Iris pigment epithelial cell (primary cell): ENCODE measurements at regions not wholly inside any gene's neighbourhood (a gene's known extent, or its start where the extent isn't known, plus 50 kb on each side); places are given as distances from the start of the nearest gene placed in this dataset.
"Not testable (repeated sequence)": the region's sequence is repeated elsewhere in the genome, so short reads cannot be mapped to it uniquely, and the experiment has no call there.

Source experiments
- DNase-seq: peaks from one replicate; pipeline ENCODE4 v3.0.0-alpha.2; 2011; ENCODE audit warnings: low read depth

GRCh38 chr22:22168941-22169867 is 75.4 kb upstream of the VPREB1 start:
- no peak for DNase-seq

- peak; percentile 6 for DNase-seq
Observed at GRCh38 chr22:22168190-22168940, 76.2 kb upstream of the VPREB1 start.

- no peak for DNase-seq
Observed at GRCh38 chr22:22167791-22168189, 76.8 kb upstream of the VPREB1 start.

- DNase-seq = no peak
Observed at GRCh38 chr22:22166941-22167713, 77.5 kb upstream of the VPREB1 start.

- DNase-seq = no peak
Observed at GRCh38 chr22:22165936-22166710, 78.5 kb upstream of the VPREB1 start.

- DNase-seq = no peak
Observed at GRCh38 chr22:22164541-22165272, 79.9 kb upstream of the VPREB1 start.

GRCh38 chr22:22161924-22162851 is 82.4 kb upstream of the VPREB1 start:
- no peak for DNase-seq

- not testable (repeated sequence) for DNase-seq
Observed at GRCh38 chr22:22160768-22161167, 83.8 kb upstream of the VPREB1 start.

GRCh38 chr22:22159384-22159783 is 85.2 kb upstream of the VPREB1 start:
- no peak for DNase-seq

GRCh38 chr22:22158965-22159364 is 85.6 kb upstream of the VPREB1 start:
- DNase-seq = no peak

- no peak for DNase-seq
Observed at GRCh38 chr22:22158207-22158816, 86.3 kb upstream of the VPREB1 start.

- DNase-seq = no peak
Observed at GRCh38 chr22:22157348-22157725, 87.2 kb upstream of the VPREB1 start.

GRCh38 chr22:22156716-22157347 is 87.8 kb upstream of the VPREB1 start:
- DNase-seq = peak; percentile 69

- DNase-seq = no peak
Observed at GRCh38 chr22:22156348-22156715, 88.3 kb upstream of the VPREB1 start.

- DNase-seq = no peak
Observed at GRCh38 chr22:22155607-22156006, 89.0 kb upstream of the VPREB1 start.

GRCh38 chr22:22155146-22155545 is 89.4 kb upstream of the VPREB1 start:
- DNase-seq = no peak

GRCh38 chr22:22154040-22154439 is 90.5 kb upstream of the VPREB1 start:
- no peak for DNase-seq

- DNase-seq = no peak
Observed at GRCh38 chr22:22151308-22151707, 93.3 kb upstream of the VPREB1 start.

- no peak for DNase-seq
Observed at GRCh38 chr22:22150457-22150856, 94.1 kb upstream of the VPREB1 start.
